ENCODE measurements at regions not wholly inside any gene's neighbourhood (a gene's known extent, or its start where the extent isn't known, plus 50 kb on each side); places are given as distances from the start of the nearest gene placed in this dataset.

DNA sequence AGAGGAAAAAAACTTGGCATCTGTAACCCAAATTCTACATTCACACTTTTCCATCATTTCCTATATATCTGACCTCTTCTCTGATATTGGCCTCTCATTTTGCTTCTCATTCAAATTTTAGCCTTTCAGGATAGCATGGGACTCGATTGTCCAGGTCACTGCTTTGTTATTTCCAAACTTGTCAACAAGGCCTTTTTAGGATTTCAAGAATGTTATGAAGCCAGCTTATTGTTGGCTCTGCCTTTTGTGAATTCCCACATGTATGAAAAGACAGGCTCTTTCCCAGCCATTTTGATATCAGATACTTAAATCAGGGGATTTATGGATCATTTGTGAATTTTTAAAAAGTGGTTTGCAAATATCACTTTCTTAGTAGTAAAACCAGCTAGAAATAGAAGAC, 663.5 kb downstream of the NCAM2 start:
- Histone ChIP-seq H3K27me3 (no peaks in the 10 kb centered on the region), H3K9me3 (no peaks in the 10 kb centered on the region), H3K4me3 (no peak overlapping the region), H3K4me1 (no peaks in the 10 kb centered on the region), H3K36me3 (no peaks in the 10 kb centered on the region), H3K27ac (no peak overlapping the region)
- no peak for TF ChIP-seq POLR2A (IDR thresholded peaks at IDR 0.05)
- TF ChIP-seq, protein P1, sequence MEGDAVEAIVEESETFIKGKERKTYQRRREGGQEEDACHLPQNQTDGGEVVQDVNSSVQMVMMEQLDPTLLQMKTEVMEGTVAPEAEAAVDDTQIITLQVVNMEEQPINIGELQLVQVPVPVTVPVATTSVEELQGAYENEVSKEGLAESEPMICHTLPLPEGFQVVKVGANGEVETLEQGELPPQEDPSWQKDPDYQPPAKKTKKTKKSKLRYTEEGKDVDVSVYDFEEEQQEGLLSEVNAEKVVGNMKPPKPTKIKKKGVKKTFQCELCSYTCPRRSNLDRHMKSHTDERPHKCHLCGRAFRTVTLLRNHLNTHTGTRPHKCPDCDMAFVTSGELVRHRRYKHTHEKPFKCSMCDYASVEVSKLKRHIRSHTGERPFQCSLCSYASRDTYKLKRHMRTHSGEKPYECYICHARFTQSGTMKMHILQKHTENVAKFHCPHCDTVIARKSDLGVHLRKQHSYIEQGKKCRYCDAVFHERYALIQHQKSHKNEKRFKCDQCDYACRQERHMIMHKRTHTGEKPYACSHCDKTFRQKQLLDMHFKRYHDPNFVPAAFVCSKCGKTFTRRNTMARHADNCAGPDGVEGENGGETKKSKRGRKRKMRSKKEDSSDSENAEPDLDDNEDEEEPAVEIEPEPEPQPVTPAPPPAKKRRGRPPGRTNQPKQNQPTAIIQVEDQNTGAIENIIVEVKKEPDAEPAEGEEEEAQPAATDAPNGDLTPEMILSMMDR (IDR thresholded peaks at IDR 0.05): no peak
- 25% methylated on average over 1 of the region's 1 CpG for WGBS (ENCODE audit: insufficient coverage, low coverage, low lambda C conversion rate, missing lambda C conversion rate)
- ATAC-seq (no peak), DNase-seq (no peak)
- intact Hi-C loops (cut with DNase I): no loop called here

DNA sequence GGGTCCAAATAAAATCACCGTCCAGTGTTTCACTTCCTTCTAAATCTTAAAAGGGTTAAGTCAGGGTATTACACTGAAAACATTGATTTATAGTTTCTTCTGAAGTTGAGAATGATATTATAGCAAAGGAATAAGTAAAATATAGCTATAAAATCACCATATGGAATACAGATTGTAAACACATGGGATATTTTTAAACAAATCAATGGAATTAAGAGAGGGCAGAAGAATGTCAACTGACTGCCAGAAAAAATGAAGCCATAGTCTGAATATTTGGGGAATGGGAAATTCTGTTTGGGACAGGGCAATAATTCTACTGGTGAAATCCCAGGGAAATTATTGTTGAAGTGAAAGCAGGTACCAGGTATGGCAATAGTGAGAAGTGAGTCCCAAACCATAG, 664.6 kb downstream of the NCAM2 start:
- no peak overlapping the region for H3K27ac ChIP-seq
- no peaks in the 10 kb centered on the region for H3K27me3 ChIP-seq
- WGBS (ENCODE audit: insufficient coverage, low coverage, low lambda C conversion rate, missing lambda C conversion rate): 46% methylated on average over 1 of the region's 1 CpG
- TF ChIP-seq POLR2A (IDR thresholded peaks at IDR 0.05): no peak
- TF ChIP-seq, protein P1 (IDR thresholded peaks at IDR 0.05): no peak
- H3K4me3 ChIP-seq: no peak overlapping the region
- no peaks in the 10 kb centered on the region for H3K36me3 ChIP-seq
- no peak for DNase-seq
- ATAC-seq: no peak
- H3K4me1 ChIP-seq: no peaks in the 10 kb centered on the region
- no peaks in the 10 kb centered on the region for H3K9me3 ChIP-seq
- intact Hi-C loops (cut with DNase I): no loop called here

DNA sequence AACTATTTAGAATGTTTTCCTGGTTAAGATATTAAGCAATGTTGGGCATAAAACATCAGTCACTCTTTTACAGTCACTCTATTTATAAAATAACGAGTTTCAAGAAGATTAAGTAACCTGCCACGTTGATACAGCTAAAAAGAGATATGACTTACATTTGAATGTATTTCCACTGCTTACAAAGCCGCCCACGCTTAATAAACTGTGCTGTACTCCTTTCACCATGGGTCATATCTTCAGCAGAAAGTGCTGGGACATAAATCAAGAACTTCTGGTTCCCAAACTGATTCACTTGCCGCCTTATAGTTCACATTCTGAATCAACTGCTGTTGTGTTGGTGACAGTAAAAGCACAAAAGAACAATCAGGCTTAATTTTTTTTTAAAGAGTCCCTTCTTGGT, 666.7 kb downstream of the NCAM2 start:
- Histone ChIP-seq H3K4me1 (no peaks in the 10 kb centered on the region), H3K36me3 (no peaks in the 10 kb centered on the region), H3K4me3 (no peak overlapping the region), H3K27ac (no peak overlapping the region), H3K27me3 (no peaks in the 10 kb centered on the region), H3K9me3 (no peaks in the 10 kb centered on the region)
- intact Hi-C loops (cut with DNase I): no loop called here
- 29% methylated on average over 4 of the region's 5 CpGs for WGBS (ENCODE audit: insufficient coverage, low coverage, low lambda C conversion rate, missing lambda C conversion rate)
- ATAC-seq (no peak), DNase-seq (no peak)
- TF ChIP-seq, protein P1 (IDR thresholded peaks at IDR 0.05): no peak

DNA sequence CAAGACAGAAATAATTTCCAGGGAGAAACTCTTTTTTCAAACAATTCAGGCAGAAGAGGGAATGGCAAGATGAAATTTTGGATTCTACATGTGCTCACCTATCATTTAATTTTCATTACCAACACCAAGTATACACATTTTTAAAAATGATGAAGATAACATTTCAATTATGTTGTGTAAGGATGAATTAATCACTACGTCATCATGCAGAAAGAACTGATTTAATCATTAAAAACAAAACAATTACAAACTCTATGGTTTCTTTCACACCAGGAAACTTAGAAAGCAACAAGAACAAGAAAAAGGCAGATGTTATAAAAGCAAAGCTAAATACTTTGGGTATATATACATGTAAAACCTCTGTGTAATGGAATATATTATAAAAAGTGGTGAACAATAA, 668.5 kb downstream of the NCAM2 start:
- Histone ChIP-seq H3K9me3 (no peaks in the 10 kb centered on the region), H3K4me3 (no peak overlapping the region), H3K27ac (no peak overlapping the region), H3K36me3 (no peaks in the 10 kb centered on the region), H3K27me3 (no peaks in the 10 kb centered on the region), H3K4me1 (no peaks in the 10 kb centered on the region)
- 22% methylated on average over 1 of the region's 1 CpG for WGBS (ENCODE audit: insufficient coverage, low coverage, low lambda C conversion rate, missing lambda C conversion rate)
- DNase-seq: no peak
- no peak for ATAC-seq
- no peak for TF ChIP-seq POLR2A (IDR thresholded peaks at IDR 0.05)
- TF ChIP-seq, protein P1 (IDR thresholded peaks at IDR 0.05): no peak
- intact Hi-C loops (cut with DNase I): no loop called here

DNA sequence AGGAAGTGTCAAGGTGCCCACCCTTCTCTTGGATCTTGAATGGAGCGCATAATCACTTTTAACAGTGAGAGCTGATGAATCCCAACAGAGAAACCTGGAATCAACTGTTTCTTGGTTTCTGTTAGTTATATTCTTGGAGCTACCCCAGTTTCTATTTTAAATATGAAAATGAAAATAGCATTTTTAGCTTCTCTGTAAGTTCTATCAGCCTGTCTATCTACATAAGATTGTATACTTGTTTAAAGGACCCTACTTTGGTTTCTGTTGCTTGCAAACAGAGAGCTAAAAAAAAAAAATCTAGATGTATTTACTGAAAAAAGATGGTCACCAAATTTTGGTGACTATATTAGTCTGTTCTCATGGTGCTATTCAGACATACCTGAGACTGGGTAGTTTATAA, 670.0 kb downstream of the NCAM2 start:
- intact Hi-C loops (cut with DNase I): no loop called here
- WGBS (ENCODE audit: insufficient coverage, low coverage, low lambda C conversion rate, missing lambda C conversion rate): 55% methylated on average over 1 of the region's 1 CpG
- no peak overlapping the region for H3K27ac ChIP-seq
- H3K4me3 ChIP-seq: no peak overlapping the region
- ATAC-seq (no peak), DNase-seq (no peak)
- no peaks in the 10 kb centered on the region for H3K36me3 ChIP-seq
- no peaks in the 10 kb centered on the region for H3K4me1 ChIP-seq
- H3K27me3 ChIP-seq: no peaks in the 10 kb centered on the region
- TF ChIP-seq POLR2A (IDR thresholded peaks at IDR 0.05): no peak
- TF ChIP-seq, protein P1 (IDR thresholded peaks at IDR 0.05): no peak
- H3K9me3 ChIP-seq: no peaks in the 10 kb centered on the region

Measured in right lobe of liver (tissue), 6 donors.